Heart left ventricle (tissue), 16 donors: ENCODE measurements at regions not wholly inside any gene's neighbourhood (a gene's known extent, or its start where the extent isn't known, plus 50 kb on each side); places are given as distances from the start of the nearest gene placed in this dataset.
"Not testable (repeated sequence)": the region's sequence is repeated elsewhere in the genome, so short reads cannot be mapped to it uniquely, and the experiment has no call there.

Source experiments
- ATAC-seq, 4 donors: fragments of 200-7000 bp; cut with Tn5 transposase; one replicate each; pipeline ENCODE4 v1.9.1; 2020 to 2022; ENCODE audit warnings: moderate library complexity in 4 of 4, mild to moderate bottlenecking in 3 of 4, moderate number of reproducible peaks in 1 of 4
- DNase-seq, 5 donors: peaks; one replicate each; pipeline ENCODE4 v3.0.0-alpha.2; 2020
- H3K27ac ChIP-seq, 12 donors: fragments of 200-600 bp; sonication (generic) in 4 of 12; one replicate each; pipeline versions ENCODE4 v1.5.0 to v1.8.0; 2016 to 2022; ENCODE audit warnings: mild to moderate bottlenecking in 2 of 12
- H3K27me3 ChIP-seq, 9 donors: fragments of 200-600 bp; sonication (generic) in 2 of 9; one replicate each; pipeline versions ENCODE4 v1.5.1 to v1.8.0; 2016 to 2022; ENCODE audit warnings: mild to moderate bottlenecking in 3 of 9
- H3K36me3 ChIP-seq, 9 donors: fragments of 200-600 bp; sonication (generic) in 2 of 9; one replicate each; pipeline versions ENCODE4 v1.5.0 to v1.8.0; 2018 to 2022; ENCODE audit warnings: mild to moderate bottlenecking in 2 of 9
- H3K4me1 ChIP-seq, 12 donors: fragments of 200-600 bp; sonication (generic) in 4 of 12; one replicate each; pipeline versions ENCODE4 v1.5.0 to v1.8.0; 2016 to 2022; ENCODE audit warnings: mild to moderate bottlenecking in 3 of 12
- H3K4me3 ChIP-seq, 12 donors: fragments of 200-600 bp; sonication (generic) in 4 of 12; one replicate each; pipeline versions ENCODE4 v1.5.0 to v1.8.0; 2017 to 2022; ENCODE audit warnings: mild to moderate bottlenecking in 9 of 12, moderate library complexity in 4 of 12
- H3K9me3 ChIP-seq, 12 donors: fragments of 200-600 bp; sonication (generic) in 4 of 12; one replicate each; pipeline versions ENCODE4 v1.5.0 to v1.8.0; 2016 to 2022; ENCODE audit warnings: mild to moderate bottlenecking in 1 of 12
- CTCF ChIP-seq, 12 donors: fragments of 200-600 bp; sonication (generic) in 4 of 12; IDR thresholded peaks; one replicate each; pipeline versions ENCODE4 v1.5.0 to v1.8.0; 2018 to 2022; ENCODE audit warnings: antibody characterized with exemption in 12 of 12, mild to moderate bottlenecking in 5 of 12
- POLR2A ChIP-seq, 2 donors: fragments of 450-650 bp; IDR thresholded peaks; one replicate each; pipeline ENCODE4 v1.6.1; 2017; ENCODE audit warnings: antibody characterized with exemption in 2 of 2, mild to moderate bottlenecking in 2 of 2, moderate library complexity in 2 of 2
- WGBS, 4 donors: extraction: QIAGEN DNeasy Blood & Tissue Kit in 2 of 4; methylation state at CpG; one replicate each; pipeline versions ENCODE4 v1.1.5 to v1.1.7; 2013 to 2018; 5-methylcytosine and 5-hydroxymethylcytosine counted together
- intact Hi-C, 10 donors: fragments of 100-400 bp; cut with DNase I; formaldehyde crosslinking; loops; one replicate each; pipeline versions ENCODE4 v1.11.1 to v1.14.2; 2022
- donor health status: ischemic (EF 13 %, LVEDD 7.1; RV severe dilation, severe dysfunction).
- donor health status: healthy with polysubstance abuse.
- donor health status: DM: no; HTN: yes; CAD: no.
- donor health status: DM: no; HTN: no; CAD: no.
- donor health status: ischemic (EF 25% LVEDD 6.9; RV normal size, moderate dysfunction).
- donor health status: ischemic (EF 25% LVEDD 5.7; RV mildly dilated, moderate dysfunction).
- donor health status: healthy.
- donor health status: DM: yes; HTN: yes; CAD: no.
- donor health status: ischemic (EF 35%, LVEDD 5.7; RV mildly dilated, moderate dysfunction).
- donor health status: nonischemic (EF 11% LVEDD 7.7; RV severe dilation, severe dysfunction).
- donor health status: DM: yes; HTN: yes; CAD: no.
- donor health status: PGD.
- donor health status: ischemic (EF 29% LVEDD 5.4; RV normal size, mild dysfunction).
- donor health status: nonischemic (EF 23%, LVEDD 6.1; RV moderate dilation, normal function).

DNA sequence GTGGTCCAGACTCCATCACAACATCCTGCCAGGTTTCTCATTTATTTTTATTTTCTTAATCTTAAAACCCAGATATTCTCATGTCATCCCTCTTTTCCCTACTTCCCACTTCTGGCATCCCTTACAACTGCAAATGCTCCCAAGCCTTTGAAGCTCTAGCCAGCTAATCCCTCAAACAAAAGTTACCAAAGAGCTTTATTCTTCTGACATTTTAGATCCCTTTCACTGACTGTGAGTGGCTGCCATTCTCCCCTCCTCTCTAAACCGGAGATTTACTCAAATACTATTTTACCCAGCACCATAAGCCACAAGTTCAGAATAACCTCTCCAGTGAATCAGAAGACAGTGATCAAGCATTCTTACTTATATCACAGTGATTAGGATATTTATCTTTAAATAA lies 569.0 kb upstream of the SYT4 start:
- no peaks in the 10 kb centered on the region for H3K36me3 ChIP-seq
- H3K27ac ChIP-seq, result peak overlapping the region in 1 of 12 donors; percentile 30
- 67 to 82% (median 74%) methylated on average over 1 of the region's 1 CpG for WGBS, 4 donors
- no peak for TF ChIP-seq CTCF (IDR thresholded peaks at IDR 0.05)
- no peak for TF ChIP-seq POLR2A (IDR thresholded peaks at IDR 0.05)
- no peak overlapping the region for H3K4me3 ChIP-seq
- peaks cover 0 to 12% (median 0%) of the 10 kb centered on the region in 12 donors for H3K4me1 ChIP-seq
- intact Hi-C loops, result no loop called here
- DNase-seq (no peak), ATAC-seq (no peak)
- H3K27me3 ChIP-seq, result no peaks in the 10 kb centered on the region
- H3K9me3 ChIP-seq, result no peaks in the 10 kb centered on the region

- intact Hi-C loops, result no loop called here
- TF ChIP-seq CTCF (IDR thresholded peaks at IDR 0.05) (no peak), POLR2A (IDR thresholded peaks at IDR 0.05) (no peak)
- no peaks in the 10 kb centered on the region for H3K9me3 ChIP-seq
- peak overlapping the region in 9 of 12 donors; percentile 30 to 60 (median 38) for H3K27ac ChIP-seq
- no peak overlapping the region for H3K4me3 ChIP-seq
- peaks cover 0 to 12% (median 0%) of the 10 kb centered on the region in 12 donors for H3K4me1 ChIP-seq
- 52 to 66% (median 55%) methylated on average over 8 of the region's 8 CpGs for WGBS, 4 donors
- H3K36me3 ChIP-seq, result no peaks in the 10 kb centered on the region
- DNase-seq (no peak), ATAC-seq (peak in 1 of 4 donors; percentile 47)
- H3K27me3 ChIP-seq, result no peaks in the 10 kb centered on the region
Measured at GRCh38 chr18:43847164-43848091, 570.1 kb upstream of the SYT4 start.

DNA sequence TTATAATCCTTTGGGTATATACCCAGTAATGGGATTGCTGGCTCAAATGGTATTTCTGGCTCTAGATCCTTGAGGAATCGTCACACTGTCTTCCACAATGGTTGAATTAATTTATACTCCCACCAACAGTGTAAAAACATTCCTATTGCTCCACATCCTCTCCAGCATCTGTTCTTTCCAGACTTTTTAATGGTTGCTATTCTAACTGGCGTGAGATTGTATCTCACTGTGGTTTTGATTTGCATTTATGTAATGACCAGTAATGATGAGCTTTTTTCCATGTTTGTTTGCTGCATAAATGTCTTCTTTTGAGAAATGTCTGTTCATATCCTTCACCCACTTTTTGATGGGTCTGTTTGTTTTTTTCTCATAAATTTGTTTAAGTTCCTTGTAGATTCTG lies 572.5 kb upstream of the SYT4 start:
- H3K27me3 ChIP-seq, DNase-seq, ATAC-seq, intact Hi-C loops, H3K36me3 ChIP-seq, H3K27ac ChIP-seq, H3K4me3 ChIP-seq, H3K9me3 ChIP-seq: not testable (repeated sequence)
- H3K4me1 ChIP-seq, result peaks cover 0 to 12% (median 0%) of the 10 kb centered on the region in 12 donors
- WGBS, 4 donors, result 85 to 91% (median 87%) methylated on average over 2 of the region's 2 CpGs

GRCh38 chr18:43855376-43855775 lies 578.1 kb upstream of the SYT4 start:
- ATAC-seq, result no peak
- no peaks in the 10 kb centered on the region for H3K36me3 ChIP-seq
- TF ChIP-seq POLR2A (IDR thresholded peaks at IDR 0.05) (no peak), CTCF (IDR thresholded peaks at IDR 0.05) (no peak)
- no peak overlapping the region for H3K4me3 ChIP-seq
- H3K27ac ChIP-seq, result no peak overlapping the region
- intact Hi-C loops, result no loop called here
- no peaks in the 10 kb centered on the region for H3K4me1 ChIP-seq
- 66 to 88% (median 76%) methylated on average over 2 of the region's 2 CpGs for WGBS, 4 donors
- DNase-seq, result no peak
- no peaks in the 10 kb centered on the region for H3K9me3 ChIP-seq
- no peaks in the 10 kb centered on the region for H3K27me3 ChIP-seq
